ENCODE measurements at regions not wholly inside any gene's neighbourhood (a gene's known extent, or its start where the extent isn't known, plus 50 kb on each side); places are given as distances from the start of the nearest gene placed in this dataset.

DNA sequence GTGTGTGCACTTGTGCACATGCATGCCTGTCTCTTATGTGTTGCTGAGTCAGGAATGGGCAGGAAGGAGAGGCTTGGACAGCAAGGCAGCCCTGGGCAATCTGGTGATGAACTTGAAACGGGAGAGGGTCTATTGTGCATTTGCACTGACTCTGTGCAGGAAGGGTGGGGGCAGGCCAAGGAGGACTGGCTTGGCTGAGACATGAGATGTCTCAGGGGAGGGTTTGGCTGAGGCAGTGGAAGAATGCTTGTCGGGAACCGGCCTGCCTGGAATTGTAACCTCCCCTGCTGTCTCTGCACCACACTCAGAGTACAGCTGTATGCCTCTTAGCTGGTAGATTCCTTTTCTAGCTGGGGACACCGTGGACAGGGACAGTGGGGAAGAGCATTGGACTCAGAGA, 176.1 kb upstream of the TNP1 start:
- Histone ChIP-seq H3K56ac (ENCODE audit: low read length) (no peak overlapping the region), H2AK5ac (ENCODE audit: low read length) (no peak overlapping the region), H3K4me1 (ENCODE audit: control insufficient read depth, low read depth, low read length) (no peaks in the 10 kb centered on the region), H3K4me2 (ENCODE audit: low read length) (no peak overlapping the region), H3K36me3 (ENCODE audit: control insufficient read depth, insufficient read depth, low read length) (no peaks in the 10 kb centered on the region), H3K4me3 (ENCODE audit: low read length) (no peak overlapping the region), H4K8ac (ENCODE audit: low read depth, low read length) (no peak overlapping the region), H3K79me2 (ENCODE audit: control insufficient read depth, insufficient read depth, low read length) (no peaks in the 10 kb centered on the region), H2BK15ac (replicated peaks; ENCODE audit: low read depth) (no peak overlapping the region), H3K79me1 (ENCODE audit: low read length) (no peaks in the 10 kb centered on the region), H3K4ac (ENCODE audit: low read depth, low read length) (no peak overlapping the region), H3K27ac (ENCODE audit: low read depth, low read length) (no peak overlapping the region), H2BK5ac (ENCODE audit: low read length) (no peak overlapping the region), H3K9ac (ENCODE audit: low read length) (no peak overlapping the region), H3K23ac (ENCODE audit: low read length) (no peak overlapping the region), H4K5ac (ENCODE audit: low read length) (no peak overlapping the region), H3K18ac (ENCODE audit: low read length) (no peak overlapping the region), H3K27me3 (ENCODE audit: insufficient read depth, low read length, poor library complexity) (no peaks in the 10 kb centered on the region), H2BK120ac (ENCODE audit: low read depth, low read length) (no peak overlapping the region)
- WGBS (ENCODE audit: extremely low coverage, insufficient coverage, low lambda C conversion rate), result no CpG with 5 or more reads among the region's 4 CpGs
- DNase-seq, result no peak

DNA sequence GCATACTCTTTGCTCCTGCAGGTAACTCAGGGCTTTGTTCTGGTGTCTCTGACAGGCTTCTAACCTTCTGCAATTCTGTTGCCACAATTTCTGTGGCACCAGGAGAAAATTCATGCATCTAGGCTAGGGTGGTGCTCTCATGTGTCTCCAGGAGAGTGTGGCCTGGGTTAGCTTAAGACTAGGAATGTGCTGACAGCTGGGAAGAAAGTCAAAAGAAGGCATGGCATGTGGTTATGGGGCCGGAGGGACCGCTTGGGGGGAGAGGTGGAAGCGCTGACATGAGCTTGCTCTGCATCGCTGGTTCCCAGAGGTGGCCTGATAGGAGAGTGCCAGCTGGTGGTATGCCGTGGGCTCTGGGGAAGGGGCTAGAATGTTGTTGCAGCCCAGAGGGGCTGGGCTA, 173.3 kb upstream of the TNP1 start:
- Histone ChIP-seq H3K4ac (ENCODE audit: low read depth, low read length) (no peak overlapping the region), H3K18ac (ENCODE audit: low read length) (no peak overlapping the region), H3K79me2 (ENCODE audit: control insufficient read depth, insufficient read depth, low read length) (no peaks in the 10 kb centered on the region), H2BK15ac (replicated peaks; ENCODE audit: low read depth) (no peak overlapping the region), H3K27ac (ENCODE audit: low read depth, low read length) (no peak overlapping the region), H3K79me1 (ENCODE audit: low read length) (no peaks in the 10 kb centered on the region), H3K4me1 (ENCODE audit: control insufficient read depth, low read depth, low read length) (no peaks in the 10 kb centered on the region), H4K8ac (ENCODE audit: low read depth, low read length) (no peak overlapping the region), H3K56ac (ENCODE audit: low read length) (no peak overlapping the region), H3K36me3 (ENCODE audit: control insufficient read depth, insufficient read depth, low read length) (no peaks in the 10 kb centered on the region), H3K27me3 (ENCODE audit: insufficient read depth, low read length, poor library complexity) (no peaks in the 10 kb centered on the region), H2BK120ac (ENCODE audit: low read depth, low read length) (no peak overlapping the region), H2BK5ac (ENCODE audit: low read length) (no peak overlapping the region), H3K4me3 (ENCODE audit: low read length) (no peak overlapping the region), H3K23ac (ENCODE audit: low read length) (no peak overlapping the region), H3K4me2 (ENCODE audit: low read length) (no peak overlapping the region), H4K5ac (ENCODE audit: low read length) (no peak overlapping the region), H3K9ac (ENCODE audit: low read length) (no peak overlapping the region), H2AK5ac (ENCODE audit: low read length) (no peak overlapping the region)
- no CpG with 5 or more reads among the region's 5 CpGs for WGBS (ENCODE audit: extremely low coverage, insufficient coverage, low lambda C conversion rate)
- DNase-seq, result no peak

DNA sequence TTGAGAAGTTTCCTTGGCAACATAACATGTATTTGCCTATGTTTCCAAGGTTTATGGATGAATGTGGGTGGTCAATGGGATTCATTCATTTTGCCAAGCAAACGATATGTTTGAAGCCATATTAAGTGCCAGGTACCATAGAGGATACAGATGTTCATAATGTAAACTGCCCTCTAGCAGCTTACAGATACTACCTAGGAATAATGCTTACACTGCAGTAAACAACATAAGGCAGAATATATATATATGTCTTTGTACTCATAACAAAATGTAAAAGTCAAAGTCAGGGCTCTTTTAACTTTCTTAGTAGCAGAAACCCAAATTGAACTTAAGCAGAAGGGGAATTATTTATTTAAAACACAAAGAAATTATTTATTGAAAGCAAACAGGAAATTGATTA, 171.6 kb upstream of the TNP1 start:
- H3K4ac ChIP-seq (ENCODE audit: low read depth, low read length), result no peak overlapping the region
- no peak overlapping the region for H3K27ac ChIP-seq (ENCODE audit: low read depth, low read length)
- no peak overlapping the region for H4K5ac ChIP-seq (ENCODE audit: low read length)
- H3K4me1 ChIP-seq (ENCODE audit: control insufficient read depth, low read depth, low read length), result no peaks in the 10 kb centered on the region
- no peaks in the 10 kb centered on the region for H3K36me3 ChIP-seq (ENCODE audit: control insufficient read depth, insufficient read depth, low read length)
- no peak overlapping the region for H4K8ac ChIP-seq (ENCODE audit: low read depth, low read length)
- H3K56ac ChIP-seq (ENCODE audit: low read length), result no peak overlapping the region
- H2BK15ac ChIP-seq (replicated peaks; ENCODE audit: low read depth), result no peak overlapping the region
- no peaks in the 10 kb centered on the region for H3K79me1 ChIP-seq (ENCODE audit: low read length)
- DNase-seq, result no peak
- H2AK5ac ChIP-seq (ENCODE audit: low read length), result no peak overlapping the region
- H3K79me2 ChIP-seq (ENCODE audit: control insufficient read depth, insufficient read depth, low read length), result no peaks in the 10 kb centered on the region
- no peak overlapping the region for H3K9ac ChIP-seq (ENCODE audit: low read length)
- no peak overlapping the region for H3K18ac ChIP-seq (ENCODE audit: low read length)
- no CpG with 5 or more reads among the region's 1 CpG for WGBS (ENCODE audit: extremely low coverage, insufficient coverage, low lambda C conversion rate)
- no peak overlapping the region for H2BK5ac ChIP-seq (ENCODE audit: low read length)
- H2BK120ac ChIP-seq (ENCODE audit: low read depth, low read length), result no peak overlapping the region
- H3K23ac ChIP-seq (ENCODE audit: low read length), result no peak overlapping the region
- no peak overlapping the region for H3K4me3 ChIP-seq (ENCODE audit: low read length)
- no peak overlapping the region for H3K4me2 ChIP-seq (ENCODE audit: low read length)
- no peaks in the 10 kb centered on the region for H3K27me3 ChIP-seq (ENCODE audit: insufficient read depth, low read length, poor library complexity)

DNA sequence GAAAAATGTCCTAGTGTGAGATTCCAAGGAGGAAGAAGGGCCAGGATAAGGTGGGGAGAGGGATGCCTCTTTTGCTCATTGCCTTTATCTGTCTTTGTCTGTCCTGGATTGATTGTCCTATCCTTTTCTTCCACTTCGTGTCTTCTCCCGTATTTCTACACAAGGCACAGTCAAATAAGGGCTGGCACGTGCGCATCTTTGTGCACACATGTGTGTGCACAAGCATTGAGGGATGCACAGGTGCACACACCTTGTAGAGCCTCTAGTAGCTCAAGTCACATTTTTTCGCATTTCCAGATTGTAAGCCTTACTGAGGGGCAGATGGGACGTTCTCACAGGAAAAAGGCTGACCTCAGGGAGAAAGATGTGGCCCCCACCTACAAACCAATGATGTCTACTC, 170.2 kb upstream of the TNP1 start:
- H3K4ac ChIP-seq (ENCODE audit: low read depth, low read length), result no peak overlapping the region
- no peak overlapping the region for H2AK5ac ChIP-seq (ENCODE audit: low read length)
- no peak overlapping the region for H3K23ac ChIP-seq (ENCODE audit: low read length)
- no peak overlapping the region for H2BK120ac ChIP-seq (ENCODE audit: low read depth, low read length)
- H2BK5ac ChIP-seq (ENCODE audit: low read length), result no peak overlapping the region
- H3K9ac ChIP-seq (ENCODE audit: low read length), result no peak overlapping the region
- no peaks in the 10 kb centered on the region for H3K27me3 ChIP-seq (ENCODE audit: insufficient read depth, low read length, poor library complexity)
- no peak overlapping the region for H3K4me3 ChIP-seq (ENCODE audit: low read length)
- H3K79me1 ChIP-seq (ENCODE audit: low read length), result no peaks in the 10 kb centered on the region
- no peak overlapping the region for H2BK15ac ChIP-seq (replicated peaks; ENCODE audit: low read depth)
- no peak overlapping the region for H4K8ac ChIP-seq (ENCODE audit: low read depth, low read length)
- H3K4me1 ChIP-seq (ENCODE audit: control insufficient read depth, low read depth, low read length), result no peaks in the 10 kb centered on the region
- no peaks in the 10 kb centered on the region for H3K79me2 ChIP-seq (ENCODE audit: control insufficient read depth, insufficient read depth, low read length)
- no peak overlapping the region for H3K4me2 ChIP-seq (ENCODE audit: low read length)
- WGBS (ENCODE audit: extremely low coverage, insufficient coverage, low lambda C conversion rate), result no CpG with 5 or more reads among the region's 6 CpGs
- H3K27ac ChIP-seq (ENCODE audit: low read depth, low read length), result no peak overlapping the region
- no peak overlapping the region for H3K56ac ChIP-seq (ENCODE audit: low read length)
- H3K36me3 ChIP-seq (ENCODE audit: control insufficient read depth, insufficient read depth, low read length), result no peaks in the 10 kb centered on the region
- no peak overlapping the region for H4K5ac ChIP-seq (ENCODE audit: low read length)
- H3K18ac ChIP-seq (ENCODE audit: low read length), result no peak overlapping the region
- DNase-seq, result no peak

DNA sequence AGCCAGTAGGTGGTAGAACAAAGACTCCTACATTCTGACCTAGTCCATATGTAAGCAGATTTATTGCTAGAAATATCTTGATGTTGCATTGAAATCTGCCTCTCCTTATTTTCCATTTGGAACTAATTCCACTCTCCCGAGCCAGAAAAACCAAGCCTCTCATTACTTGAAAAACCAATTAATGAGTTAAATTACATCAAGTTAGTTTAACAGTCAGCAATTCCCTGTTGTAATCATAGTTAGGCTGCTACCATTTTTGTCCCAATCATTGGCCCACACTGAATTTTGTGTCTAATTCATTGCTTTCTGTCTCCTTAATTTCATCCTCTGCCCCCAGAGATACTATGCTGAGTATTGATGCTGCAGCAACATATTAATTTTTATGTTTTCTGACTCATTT, 168.3 kb upstream of the TNP1 start:
- Histone ChIP-seq H3K27ac (ENCODE audit: low read depth, low read length) (no peak overlapping the region), H3K79me2 (ENCODE audit: control insufficient read depth, insufficient read depth, low read length) (no peaks in the 10 kb centered on the region), H3K56ac (ENCODE audit: low read length) (no peak overlapping the region), H2BK5ac (ENCODE audit: low read length) (no peak overlapping the region), H3K9ac (ENCODE audit: low read length) (no peak overlapping the region), H3K27me3 (ENCODE audit: insufficient read depth, low read length, poor library complexity) (no peaks in the 10 kb centered on the region), H3K79me1 (ENCODE audit: low read length) (no peaks in the 10 kb centered on the region), H3K23ac (ENCODE audit: low read length) (no peak overlapping the region), H4K5ac (ENCODE audit: low read length) (no peak overlapping the region), H3K4me1 (ENCODE audit: control insufficient read depth, low read depth, low read length) (no peaks in the 10 kb centered on the region), H2BK120ac (ENCODE audit: low read depth, low read length) (no peak overlapping the region), H3K4me3 (ENCODE audit: low read length) (no peak overlapping the region), H4K8ac (ENCODE audit: low read depth, low read length) (no peak overlapping the region), H3K4me2 (ENCODE audit: low read length) (no peak overlapping the region), H3K18ac (ENCODE audit: low read length) (no peak overlapping the region), H3K4ac (ENCODE audit: low read depth, low read length) (no peak overlapping the region), H2BK15ac (replicated peaks; ENCODE audit: low read depth) (no peak overlapping the region), H2AK5ac (ENCODE audit: low read length) (no peak overlapping the region), H3K36me3 (ENCODE audit: control insufficient read depth, insufficient read depth, low read length) (no peaks in the 10 kb centered on the region)
- no CpG with 5 or more reads among the region's 1 CpG for WGBS (ENCODE audit: extremely low coverage, insufficient coverage, low lambda C conversion rate)
- DNase-seq, result no peak

DNA sequence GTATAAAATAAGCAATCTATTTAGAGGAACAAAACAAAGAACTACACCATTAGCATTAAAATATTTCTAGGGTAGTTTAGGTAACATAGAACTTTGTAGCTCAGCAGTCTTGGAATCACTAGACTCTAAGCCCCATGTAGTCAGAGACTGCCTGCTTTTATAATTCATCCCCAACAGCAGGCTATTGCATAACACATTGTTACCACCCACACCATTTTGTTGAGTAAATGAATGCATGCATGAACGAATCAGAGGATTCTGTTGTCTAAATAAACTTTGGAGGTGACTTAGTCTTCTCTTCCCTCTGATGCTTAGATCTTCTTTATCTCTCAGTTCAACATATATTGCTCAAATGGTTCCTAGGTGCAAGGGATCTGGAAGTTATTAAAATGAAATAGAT, 167.6 kb upstream of the TNP1 start:
- Histone ChIP-seq H3K79me1 (ENCODE audit: low read length) (no peaks in the 10 kb centered on the region), H3K36me3 (ENCODE audit: control insufficient read depth, insufficient read depth, low read length) (no peaks in the 10 kb centered on the region), H3K27me3 (ENCODE audit: insufficient read depth, low read length, poor library complexity) (no peaks in the 10 kb centered on the region), H3K23ac (ENCODE audit: low read length) (no peak overlapping the region), H2BK5ac (ENCODE audit: low read length) (no peak overlapping the region), H3K4me2 (ENCODE audit: low read length) (no peak overlapping the region), H3K18ac (ENCODE audit: low read length) (no peak overlapping the region), H3K4ac (ENCODE audit: low read depth, low read length) (no peak overlapping the region), H3K4me3 (ENCODE audit: low read length) (no peak overlapping the region), H3K56ac (ENCODE audit: low read length) (no peak overlapping the region), H2BK120ac (ENCODE audit: low read depth, low read length) (no peak overlapping the region), H4K8ac (ENCODE audit: low read depth, low read length) (no peak overlapping the region), H2AK5ac (ENCODE audit: low read length) (no peak overlapping the region), H3K9ac (ENCODE audit: low read length) (no peak overlapping the region), H3K79me2 (ENCODE audit: control insufficient read depth, insufficient read depth, low read length) (no peaks in the 10 kb centered on the region), H4K5ac (ENCODE audit: low read length) (no peak overlapping the region), H3K27ac (ENCODE audit: low read depth, low read length) (no peak overlapping the region), H2BK15ac (replicated peaks; ENCODE audit: low read depth) (no peak overlapping the region), H3K4me1 (ENCODE audit: control insufficient read depth, low read depth, low read length) (no peaks in the 10 kb centered on the region)
- no peak for DNase-seq
- WGBS (ENCODE audit: extremely low coverage, insufficient coverage, low lambda C conversion rate), result no CpG with 5 or more reads among the region's 1 CpG
